ENCODE measurements at regions not wholly inside any gene's neighbourhood (a gene's known extent, or its start where the extent isn't known, plus 50 kb on each side); places are given as distances from the start of the nearest gene placed in this dataset.

- TF ChIP-seq CTCF (IDR thresholded peaks at IDR 0.05) (no peak), POLR2A (IDR thresholded peaks at IDR 0.05) (no peak)
Observed at GRCh38 chr5:1661831-1662558, 137.6 kb downstream of the MRPL36 start.
